G401.6 (cell line): ENCODE measurements at regions not wholly inside any gene's neighbourhood (a gene's known extent, or its start where the extent isn't known, plus 50 kb on each side); places are given as distances from the start of the nearest gene placed in this dataset.

ENCODE experiments used
- FAIRE-seq: peaks from 2 replicates; lab custom pipeline; 2012; peaks lifted over from hg19 to GRCh38; lab: Jason Lieb, UNC

DNA sequence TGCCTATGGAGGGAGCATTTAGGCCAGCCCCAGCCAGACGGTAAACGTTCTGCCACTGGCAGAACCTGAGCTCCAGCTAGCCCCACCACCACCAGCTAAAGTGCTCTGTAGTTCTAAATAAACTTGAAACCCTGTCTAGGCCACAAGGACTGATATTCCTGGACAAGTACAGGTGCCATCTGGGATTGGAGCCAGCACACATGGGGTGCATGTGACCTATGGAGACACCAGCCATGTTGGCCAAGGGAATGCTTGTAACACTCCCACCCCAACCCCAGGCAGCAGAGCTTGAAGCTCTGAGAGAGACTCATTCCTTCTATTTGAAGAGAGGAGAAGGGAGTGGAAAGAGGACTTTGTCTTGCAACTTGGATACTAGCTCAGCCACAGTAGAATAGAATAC is 284.5 kb upstream of the DCBLD2 start:
- no peak for FAIRE-seq

DNA sequence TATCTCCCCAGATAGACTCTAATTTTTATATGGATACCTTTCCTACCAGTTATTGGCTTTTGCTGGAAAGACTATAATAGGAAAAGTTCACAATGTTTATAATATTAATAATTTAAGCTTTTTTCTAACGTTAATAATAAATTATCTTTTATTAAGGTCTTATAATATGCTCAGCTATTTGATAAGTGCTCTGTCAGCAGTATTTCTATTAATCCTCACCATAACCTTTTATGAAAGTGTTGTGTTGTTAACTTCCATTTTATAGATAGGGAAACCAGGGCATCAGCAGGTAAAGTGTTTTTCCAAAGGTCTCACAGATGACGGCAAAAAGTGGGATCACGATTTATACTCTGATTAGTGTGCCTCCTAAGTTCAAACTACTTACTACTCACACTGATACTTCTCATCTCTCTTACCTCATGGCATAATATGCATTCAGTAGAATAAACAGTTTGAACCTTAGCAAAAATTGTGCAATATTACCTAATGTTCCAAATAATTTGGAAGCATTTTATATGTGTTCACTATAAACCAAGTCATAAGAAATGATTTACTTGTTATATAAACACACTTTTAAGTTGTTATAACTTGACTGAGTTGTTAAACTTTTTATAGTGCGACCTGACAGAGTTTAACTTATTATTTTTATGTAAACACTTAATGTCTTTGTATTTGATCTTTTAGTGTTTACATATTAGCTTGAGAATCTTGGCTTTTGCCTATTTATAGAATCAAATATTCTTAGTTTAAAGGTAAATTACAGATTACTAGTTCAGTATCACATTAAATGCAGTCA is 274.9 kb upstream of the DCBLD2 start:
- no peak for FAIRE-seq

DNA sequence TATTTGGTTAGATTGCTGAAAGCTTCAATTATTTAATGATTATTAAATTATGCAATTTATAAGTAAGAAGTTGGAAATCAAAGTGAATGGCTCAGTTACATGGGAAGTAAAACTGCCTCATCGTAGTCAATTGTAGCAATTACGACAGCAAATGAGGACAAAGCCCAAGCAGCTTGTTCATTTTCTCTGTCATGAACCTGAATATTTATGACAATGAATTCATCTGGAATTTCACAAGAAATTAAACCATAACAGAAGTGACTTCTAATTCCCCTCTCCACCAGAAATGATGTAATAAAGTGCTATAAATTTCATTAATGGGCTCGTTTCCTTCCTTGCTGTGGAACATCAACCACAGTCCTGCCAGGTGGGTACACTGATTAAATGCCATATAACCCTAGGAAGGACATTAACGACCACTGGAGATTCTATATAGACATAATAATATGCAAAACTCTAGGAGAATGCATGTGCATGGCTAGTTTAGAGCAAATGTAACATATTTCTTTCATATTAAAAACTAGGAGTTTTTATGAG is 273.8 kb upstream of the DCBLD2 start:
- FAIRE-seq: no peak

DNA sequence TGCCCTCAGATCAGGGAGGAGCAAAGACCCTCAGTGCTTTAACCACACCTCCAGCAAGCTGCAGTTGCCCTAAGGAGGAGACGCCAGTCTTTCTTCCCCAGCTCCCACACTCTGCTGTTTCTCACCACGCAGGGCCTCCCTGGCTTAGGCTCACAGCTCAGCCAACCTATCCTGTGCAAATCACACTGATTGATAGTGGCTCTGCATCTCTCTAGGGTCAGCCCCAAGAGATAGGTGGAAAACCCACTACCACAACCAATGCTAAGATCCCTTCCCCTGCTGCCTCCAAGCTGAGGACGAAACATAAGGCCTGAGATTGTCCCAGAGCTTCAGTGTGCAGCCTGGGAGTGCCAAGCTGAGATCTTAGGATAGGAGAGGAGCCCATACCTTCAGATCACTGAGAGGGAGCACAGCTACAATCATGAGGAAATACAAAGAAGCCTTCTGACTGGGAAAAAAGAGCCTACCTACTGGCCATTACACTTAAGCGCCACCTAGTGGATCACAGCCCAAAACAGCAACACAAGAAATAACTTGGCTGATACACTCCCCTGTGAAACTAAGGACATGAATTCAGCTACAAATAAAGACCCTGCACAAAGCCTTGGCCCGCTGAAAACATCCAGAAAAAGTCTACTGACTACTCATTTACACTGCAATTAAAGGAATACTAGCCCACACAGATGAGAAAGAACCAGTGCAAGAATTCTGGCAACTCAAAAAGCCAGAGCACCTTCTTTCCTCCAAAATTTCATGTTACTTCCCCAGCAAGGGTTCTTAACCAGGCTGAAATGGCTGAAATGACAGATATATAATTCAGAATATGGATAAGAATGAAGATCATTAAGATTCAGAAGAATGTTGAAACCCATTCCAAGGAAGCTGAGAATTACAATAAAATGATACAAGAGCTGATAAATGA is 271.5 kb upstream of the DCBLD2 start:
- FAIRE-seq: no peak

DNA sequence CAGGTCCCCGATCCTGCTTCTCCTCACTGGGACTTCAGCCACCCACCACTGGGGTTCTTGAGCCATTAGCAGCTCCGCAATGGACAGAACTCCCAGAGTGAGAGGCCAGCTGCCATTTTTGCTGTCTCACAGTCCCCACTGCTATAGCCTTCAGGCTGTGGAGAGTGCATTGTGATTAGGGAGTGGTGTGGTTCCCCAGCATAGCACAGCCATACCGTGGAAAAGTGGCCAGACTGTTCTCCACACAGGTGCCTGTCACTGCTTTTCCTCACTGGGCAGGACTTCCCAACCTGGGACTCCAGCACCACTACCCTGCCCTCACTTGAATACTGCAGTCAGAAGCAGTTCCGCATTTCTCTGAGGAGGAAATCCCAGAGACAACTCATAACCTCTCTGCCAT is 270.3 kb upstream of the DCBLD2 start:
- FAIRE-seq: no peak

DNA sequence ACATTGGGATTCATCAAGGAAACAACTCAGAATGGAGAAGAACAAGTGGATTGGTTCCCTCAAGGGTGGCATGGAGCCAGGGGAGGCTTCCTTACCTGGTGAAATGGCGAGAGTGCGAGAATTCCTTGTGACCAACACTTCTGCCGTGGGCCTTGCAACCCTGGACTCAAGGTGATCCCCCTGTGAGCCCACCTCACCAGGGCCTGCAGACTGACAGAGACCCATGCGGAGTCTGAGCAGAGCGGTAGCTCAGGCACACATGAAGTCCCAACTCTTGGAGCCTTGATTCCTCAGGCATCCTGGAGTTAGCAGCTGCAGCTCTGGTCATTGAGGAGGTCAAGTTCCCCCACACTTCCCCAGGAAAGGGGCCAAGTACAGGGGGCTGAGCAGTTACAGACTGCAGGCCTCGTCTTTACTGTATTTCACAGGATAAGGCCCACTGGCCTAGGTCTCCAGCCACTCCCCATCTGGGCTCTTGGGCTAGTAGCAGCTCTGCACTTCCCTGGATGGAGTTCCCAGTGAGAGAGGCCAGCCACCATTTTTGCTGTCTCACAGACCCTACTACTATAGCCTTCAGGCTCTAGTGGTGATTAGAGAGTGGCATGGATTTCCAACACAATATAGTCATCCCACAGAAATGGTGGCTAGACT is 269.5 kb upstream of the DCBLD2 start:
- FAIRE-seq: no peak

DNA sequence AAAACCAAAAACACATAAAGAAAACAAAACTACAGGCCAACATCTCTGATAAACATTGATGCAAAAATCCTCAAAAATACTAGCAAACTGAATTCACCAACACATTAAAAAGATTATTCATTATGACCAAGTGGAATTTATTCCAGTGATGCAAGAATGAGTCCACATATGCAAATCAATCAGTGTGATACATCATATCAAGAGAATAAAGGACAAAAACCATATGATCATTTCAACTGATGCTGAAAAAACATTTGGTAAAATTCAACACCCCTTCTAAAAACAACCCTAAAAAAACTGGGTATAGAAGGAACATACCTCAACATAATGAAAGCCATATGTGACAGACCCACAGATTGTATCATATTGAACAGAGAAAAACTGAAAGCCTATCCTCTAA is 265.6 kb upstream of the DCBLD2 start:
- FAIRE-seq: no peak

DNA sequence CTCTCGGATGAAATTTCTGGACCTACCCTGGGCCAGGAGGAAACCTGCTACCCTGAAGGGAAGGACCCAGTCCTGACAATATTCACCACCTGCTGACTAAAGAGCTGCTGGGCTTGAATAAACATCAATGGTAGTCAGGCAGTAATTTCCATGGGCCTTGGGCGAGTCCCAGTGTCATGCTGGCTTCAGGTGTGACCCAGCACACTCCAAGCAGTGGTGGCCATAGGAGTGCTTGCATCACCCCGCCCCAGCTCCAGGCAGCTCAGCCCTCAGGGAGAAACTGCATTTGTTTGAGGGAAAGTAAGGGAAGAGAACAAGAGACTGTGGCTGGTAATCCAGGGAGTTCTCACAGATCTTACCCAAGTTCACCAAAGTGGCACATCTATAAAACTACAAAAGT is 261.8 kb upstream of the DCBLD2 start:
- no peak for FAIRE-seq

DNA sequence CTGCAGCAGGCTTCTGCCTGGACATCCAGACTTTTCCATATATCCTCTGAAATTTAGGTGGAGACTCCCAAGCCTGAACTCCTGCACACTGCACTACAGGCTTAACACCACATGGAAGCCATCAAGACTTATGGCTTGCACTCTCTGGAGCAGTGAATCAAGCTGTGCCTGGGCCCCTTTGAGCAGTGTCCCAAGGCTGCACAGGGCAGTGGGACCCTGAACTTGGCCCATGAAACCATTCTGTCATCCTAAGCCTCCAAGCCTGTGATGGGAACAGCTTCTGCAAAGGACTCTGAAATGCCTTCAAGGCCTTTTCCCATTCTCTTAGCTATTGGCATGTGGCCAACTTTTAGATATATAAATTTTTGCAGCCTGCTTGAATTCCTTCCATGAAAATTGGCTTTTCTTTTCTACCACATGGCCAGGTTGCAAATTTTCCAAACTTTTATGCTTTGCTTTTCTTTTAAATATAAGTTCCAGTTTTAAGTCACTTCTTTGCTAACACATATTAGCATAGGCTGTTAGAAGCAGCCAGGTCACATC is 257.8 kb upstream of the DCBLD2 start:
- no peak for FAIRE-seq

DNA sequence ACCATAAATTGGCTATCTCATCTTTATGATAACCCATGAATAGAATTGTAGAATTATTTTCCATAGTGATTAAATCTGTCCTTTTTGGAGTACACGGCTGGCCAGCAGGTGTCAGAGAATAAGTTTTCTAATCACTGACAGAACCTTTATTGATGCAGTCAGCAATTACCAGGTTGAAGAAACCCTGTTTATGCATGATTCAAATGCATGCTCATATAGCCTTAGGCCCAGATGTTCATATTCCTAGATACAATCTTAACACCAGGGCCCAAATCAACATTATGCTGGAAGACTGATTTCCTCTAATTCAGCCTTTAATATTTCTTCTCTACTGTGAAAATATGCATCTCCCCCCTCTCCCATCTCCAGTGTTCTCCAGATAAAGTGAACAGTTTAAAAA is 243.5 kb upstream of the DCBLD2 start:
- FAIRE-seq: no peak

DNA sequence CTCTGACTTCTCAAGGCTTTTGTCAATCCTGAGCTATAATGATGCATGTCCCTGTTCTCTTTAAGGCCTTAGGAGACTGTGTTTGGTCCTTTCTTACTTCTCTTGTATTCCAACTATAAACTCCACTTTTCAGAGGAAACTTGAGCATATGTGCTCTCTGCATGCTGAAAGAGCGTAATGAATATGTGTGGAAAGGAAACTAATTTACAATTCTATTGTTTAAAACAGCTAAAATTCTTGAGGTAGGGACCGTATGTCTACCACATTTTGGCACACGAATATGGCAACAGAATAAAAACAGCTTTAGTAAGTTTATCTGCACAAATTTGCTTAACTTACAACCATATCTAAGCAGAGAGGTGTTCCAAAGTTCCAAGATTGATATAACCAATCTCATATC is 242.0 kb upstream of the DCBLD2 start:
- FAIRE-seq: no peak

DNA sequence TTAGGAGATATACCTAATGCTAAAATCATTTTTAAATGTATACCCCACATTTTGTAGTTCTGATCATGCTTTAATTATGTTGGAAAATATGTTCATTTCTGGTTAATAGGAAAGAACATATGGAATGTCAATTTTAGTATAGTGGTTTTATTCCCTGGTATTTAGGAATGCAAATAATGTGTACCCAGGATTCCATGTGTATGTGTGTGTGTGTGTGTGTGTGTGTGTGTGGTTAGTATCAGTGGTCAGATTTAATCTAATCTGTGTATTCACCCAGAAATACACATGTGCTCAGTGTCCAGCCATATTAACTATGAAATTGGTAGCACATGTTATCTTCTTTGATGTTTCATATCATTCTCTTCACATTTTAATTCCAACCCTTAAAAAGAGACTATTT is 233.5 kb upstream of the DCBLD2 start:
- no peak for FAIRE-seq

DNA sequence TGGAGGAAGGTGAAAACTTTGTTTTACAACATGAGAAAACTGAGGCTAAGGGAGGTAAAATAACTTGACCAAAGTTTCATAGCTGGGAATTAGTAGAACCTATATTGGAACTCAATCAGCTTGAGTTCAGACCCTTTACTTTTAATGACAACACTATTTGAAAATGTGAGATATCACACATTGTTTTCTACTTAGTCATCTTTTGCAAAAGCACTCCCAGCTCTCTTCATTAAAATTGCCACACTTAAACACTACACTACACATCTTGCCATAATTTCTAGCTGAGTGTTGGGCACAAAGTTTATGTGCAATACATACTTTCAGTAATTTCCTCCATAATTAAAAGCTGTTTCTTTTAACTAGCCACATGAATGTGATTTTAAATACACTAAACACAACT is 230.4 kb upstream of the DCBLD2 start:
- FAIRE-seq: no peak

DNA sequence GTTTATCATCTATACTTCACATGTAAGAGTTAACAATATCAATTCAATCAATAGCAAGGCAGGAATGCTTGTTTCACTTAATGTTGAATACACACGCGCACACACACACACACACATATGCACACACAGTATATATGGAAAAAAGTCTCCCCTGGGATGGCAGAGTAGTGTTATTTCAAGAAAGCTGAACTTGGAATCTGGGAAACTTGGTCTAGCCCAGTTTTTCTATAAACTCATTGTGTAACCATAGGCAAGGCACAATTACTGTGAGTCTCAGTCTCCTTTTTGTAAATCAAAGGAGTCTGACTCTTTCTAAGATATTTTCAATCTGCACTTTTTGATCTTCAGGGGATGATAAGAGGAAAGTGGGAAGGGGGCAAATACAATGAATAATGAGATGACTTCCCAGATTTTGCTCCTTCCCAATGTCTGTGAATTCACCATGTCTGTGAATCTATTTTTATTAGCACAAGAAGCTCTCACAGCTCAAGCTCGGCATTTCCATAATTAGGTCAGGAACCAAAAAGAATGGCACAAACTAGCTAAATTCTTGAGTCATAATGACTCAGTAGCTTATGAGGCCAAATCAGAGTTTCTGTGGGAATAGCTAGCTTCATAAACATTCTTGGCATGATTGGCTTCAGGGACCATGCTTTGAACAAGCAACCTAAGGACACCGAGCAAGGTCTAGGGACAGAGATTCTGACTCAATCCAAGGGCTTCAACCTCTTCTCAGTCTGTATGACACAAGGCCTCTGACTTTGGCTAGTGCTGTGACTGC is 227.4 kb upstream of the DCBLD2 start:
- no peak for FAIRE-seq

DNA sequence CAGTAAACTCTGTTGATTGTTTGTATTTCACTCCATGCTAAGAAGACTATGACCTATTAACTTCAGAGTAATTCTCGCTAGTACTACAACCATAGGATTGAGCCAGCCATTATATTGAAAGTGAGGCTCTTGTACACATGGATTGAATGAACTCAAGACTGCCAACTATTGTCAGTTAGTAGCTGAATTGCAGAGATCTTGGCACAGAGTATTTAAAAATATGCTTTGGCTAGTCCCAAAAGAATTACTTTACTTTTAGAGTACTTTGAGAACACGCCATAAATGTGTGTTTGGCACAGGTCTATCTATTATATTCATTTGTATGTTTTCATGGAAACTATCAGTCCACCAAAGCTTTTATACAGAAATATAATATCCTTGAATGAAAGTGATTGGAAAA is 226.7 kb upstream of the DCBLD2 start:
- FAIRE-seq: no peak

DNA sequence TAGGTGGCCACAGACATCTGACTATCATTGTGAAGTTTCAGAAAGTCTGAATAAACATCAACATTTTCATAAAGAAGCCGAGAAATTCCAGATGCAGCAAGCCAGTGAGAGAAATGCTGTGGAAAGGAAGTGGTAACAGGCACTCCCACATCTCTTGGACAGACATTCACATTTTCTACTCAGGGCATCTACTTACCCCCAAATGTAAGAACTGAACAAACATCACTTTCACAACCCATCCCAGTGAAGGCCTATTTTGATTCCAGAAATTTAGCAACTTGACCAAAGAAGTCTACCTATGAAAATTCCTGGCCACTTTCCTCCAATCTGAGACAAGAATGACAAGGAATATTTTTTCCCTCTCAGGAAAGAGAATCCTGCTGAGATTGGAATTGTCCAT is 224.8 kb upstream of the DCBLD2 start:
- FAIRE-seq: no peak

DNA sequence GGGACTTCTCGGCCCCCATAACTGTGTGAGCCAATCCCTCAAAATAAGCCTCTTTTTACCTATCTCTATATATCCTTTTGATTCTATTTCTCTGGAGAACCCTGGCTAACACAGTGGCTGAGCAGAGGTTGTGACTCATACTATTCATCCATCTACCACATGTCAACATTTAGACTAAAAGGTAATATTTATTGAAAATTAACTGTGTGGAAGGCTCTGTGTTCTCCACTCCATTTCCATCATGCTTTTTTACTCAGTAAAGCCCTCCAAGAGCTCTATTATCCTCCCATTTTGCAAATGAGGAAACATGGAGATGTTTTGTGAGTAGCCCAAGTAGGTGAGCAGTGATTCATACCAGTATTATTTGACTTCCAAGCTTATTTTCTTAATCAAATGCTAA is 217.9 kb upstream of the DCBLD2 start:
- FAIRE-seq: no peak

DNA sequence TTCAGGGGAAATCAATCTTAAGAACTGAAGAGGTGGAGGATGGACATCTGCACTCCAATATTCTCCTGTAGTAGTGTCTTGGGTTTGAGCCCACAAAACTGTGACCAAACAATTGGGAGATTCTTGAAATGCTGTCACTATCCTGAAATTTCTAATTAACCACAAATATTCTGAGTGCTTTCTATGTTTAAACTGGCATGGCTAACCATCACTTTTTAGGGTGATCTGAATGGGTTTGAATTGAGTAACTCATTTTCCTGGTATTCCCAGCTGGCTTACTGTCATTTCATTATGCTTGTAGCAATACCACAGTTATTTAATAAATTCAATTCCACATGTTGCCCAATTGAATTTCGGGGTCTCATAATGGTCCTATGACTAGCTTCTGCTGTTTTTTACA is 216.9 kb upstream of the DCBLD2 start:
- no peak for FAIRE-seq

DNA sequence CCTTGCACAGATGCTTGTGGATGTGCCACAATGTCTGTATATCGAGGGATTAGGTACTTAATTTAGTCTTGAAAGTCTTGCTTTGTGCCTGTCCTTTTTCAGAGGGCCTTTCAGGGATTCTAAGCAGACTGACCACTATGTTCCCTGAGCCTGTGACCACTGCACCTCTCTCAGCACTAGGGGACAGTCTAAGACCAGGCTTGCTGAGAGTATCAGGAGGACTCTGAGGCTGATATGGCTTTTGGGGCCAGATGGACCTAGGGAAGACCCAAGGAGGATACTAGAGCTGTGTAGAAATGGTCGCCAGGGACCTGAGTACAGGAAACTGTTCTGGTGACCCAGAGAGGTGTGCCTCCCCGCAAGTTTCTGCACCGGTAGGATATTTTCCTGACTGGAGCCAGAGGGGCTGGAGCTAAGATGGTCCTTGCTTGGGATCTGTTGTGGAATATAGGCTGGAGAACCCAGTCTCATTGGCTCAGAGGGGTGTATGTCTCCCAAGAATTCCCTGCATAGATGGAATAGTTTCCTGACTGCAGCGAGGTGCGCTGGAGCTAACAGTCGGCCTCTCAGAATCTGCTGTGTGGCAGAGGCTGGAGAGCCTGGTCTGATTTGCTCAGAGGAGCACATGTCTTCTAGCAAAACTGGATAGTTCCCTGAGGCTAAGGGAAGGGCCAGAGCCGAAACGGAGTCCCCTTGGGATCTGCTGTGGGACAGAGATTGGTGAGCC is 213.2 kb upstream of the DCBLD2 start:
- FAIRE-seq: no peak

DNA sequence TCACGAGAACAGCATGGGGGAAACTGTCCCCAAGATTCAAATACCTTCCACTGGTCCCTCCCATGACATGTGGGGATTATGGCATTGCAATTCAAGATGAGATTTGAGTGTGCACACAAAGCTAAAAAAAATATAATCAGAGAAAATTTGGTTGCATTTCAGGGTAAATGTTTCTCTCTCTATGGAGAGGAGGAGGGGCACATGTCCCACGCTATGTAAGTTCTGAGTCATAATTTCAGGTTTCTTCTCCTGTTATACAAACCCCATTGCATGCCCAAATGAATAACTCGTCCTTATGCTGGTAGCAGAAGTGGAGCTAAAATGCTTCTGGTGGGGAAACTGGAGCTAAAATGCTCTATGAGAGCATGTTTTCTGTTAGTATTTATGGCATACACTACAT is 209.7 kb upstream of the DCBLD2 start:
- FAIRE-seq: no peak

DNA sequence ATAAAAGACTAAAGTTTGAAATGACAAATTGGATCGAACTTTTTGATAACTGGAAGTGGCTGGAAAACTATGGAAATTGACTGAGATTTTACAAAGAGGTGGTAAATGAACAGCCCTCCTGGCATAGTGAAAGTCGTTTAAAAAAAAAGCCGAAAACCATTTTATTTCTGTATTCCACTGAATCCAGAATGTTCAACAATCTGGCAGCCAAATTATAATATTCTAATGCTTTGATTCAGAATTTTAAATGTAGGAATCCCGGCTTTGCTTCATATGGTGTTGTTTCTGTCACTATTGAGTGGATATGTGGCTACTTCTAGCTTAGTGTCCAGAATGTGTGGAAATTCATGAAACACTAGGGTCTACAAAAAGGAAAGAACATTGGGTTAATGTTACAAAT is 208.9 kb upstream of the DCBLD2 start:
- FAIRE-seq: no peak
